Transverse colon (tissue), 4 donors: ENCODE measurements at regions not wholly inside any gene's neighbourhood (a gene's known extent, or its start where the extent isn't known, plus 50 kb on each side); places are given as distances from the start of the nearest gene placed in this dataset.

Experiments used
- DNase-seq: peaks from one replicate; pipeline ENCODE4 v3.0.0-alpha.2; 2019
- H3K27ac ChIP-seq, 4 donors: fragments of 200-600 bp; sonication (generic); 2 replicates each; pipeline ENCODE4 v1.5.1; 2016 to 2018; ENCODE audit warnings: inconsistent platforms in 4 of 4
- H3K27me3 ChIP-seq: fragments of 200-600 bp; sonication (generic); 2 replicates; pipeline ENCODE4 v1.5.1; 2017; ENCODE audit warnings: inconsistent platforms
- H3K36me3 ChIP-seq, 4 donors: fragments of 200-600 bp; sonication (generic); 2 replicates each; pipeline ENCODE4 v1.5.1; 2017 to 2019; ENCODE audit warnings: inconsistent platforms in 4 of 4
- H3K4me1 ChIP-seq, 4 donors: fragments of 200-600 bp; sonication (generic); 2 replicates each; pipeline ENCODE4 v1.5.1; 2017 to 2020; ENCODE audit warnings: inconsistent platforms in 4 of 4
- H3K4me3 ChIP-seq, 4 donors: fragments of 200-600 bp; sonication (generic); 1 replicate in 1 of 4; 2 replicates in 3 of 4; pipeline versions ENCODE4 v1.5.1 to v1.6.1; 2017 to 2019; ENCODE audit warnings: inconsistent platforms in 4 of 4
- H3K9me3 ChIP-seq, 2 donors: fragments of 200-600 bp; sonication (generic); 2 replicates each; pipeline ENCODE4 v1.5.1; 2017 to 2019; ENCODE audit warnings: inconsistent platforms in 2 of 2
- EP300 ChIP-seq: sonication (generic); formaldehyde crosslinking; IDR thresholded peaks from one replicate; pipeline ENCODE4 v1.6.1; 2017; ENCODE audit warnings: antibody characterized with exemption, low read depth
- POLR2A ChIP-seq: fragments of 450-650 bp; IDR thresholded peaks from one replicate; pipeline ENCODE4 v1.6.1; 2016; ENCODE audit warnings: antibody characterized with exemption, mild to moderate bottlenecking, moderate library complexity
- POLR2AphosphoS5 ChIP-seq, 3 donors: sonication (generic); formaldehyde crosslinking; IDR thresholded peaks; one replicate each; pipeline ENCODE4 v1.6.1; 2016; ENCODE audit warnings: antibody characterized with exemption in 3 of 3
- WGBS, 2 donors: methylation state at CpG; one replicate each; pipeline ENCODE4 v1.1.5; 2018; ENCODE audit warnings: low coverage in 1 of 2; 5-methylcytosine and 5-hydroxymethylcytosine counted together
- in situ Hi-C, 4 donors: fragments of 200-750 bp; cut with MboI; loops; one replicate each; pipeline versions ENCODE4 v1.15.0 to v1.15.1; 2017; ENCODE audit warnings: low sequenced_read_pairs in 3 of 4, low pct_ligation_motif_present in 1 of 4, low pct_unique_long_range_greater_than_20kb in 1 of 4
- intact Hi-C: fragments of 100-400 bp; cut with DNase I; formaldehyde crosslinking; loops from one replicate; pipeline ENCODE4 v1.15.1; 2023; ENCODE audit warnings: low total_unique reads
- TF ChIP-seq, protein P1 (sequence below), 5 experiments: fragments of 200-600 bp in 3 of 5; fragments of 450-650 bp in 2 of 5; sonication (generic) in 3 of 5; IDR thresholded peaks; 1 replicate in 2 of 5; 2 replicates in 3 of 5; pipeline ENCODE4 v1.5.1; 2016 to 2017; ENCODE audit warnings: antibody characterized with exemption in 5 of 5, inconsistent platforms in 3 of 5, mild to moderate bottlenecking in 2 of 5, moderate library complexity in 1 of 5

DNA sequence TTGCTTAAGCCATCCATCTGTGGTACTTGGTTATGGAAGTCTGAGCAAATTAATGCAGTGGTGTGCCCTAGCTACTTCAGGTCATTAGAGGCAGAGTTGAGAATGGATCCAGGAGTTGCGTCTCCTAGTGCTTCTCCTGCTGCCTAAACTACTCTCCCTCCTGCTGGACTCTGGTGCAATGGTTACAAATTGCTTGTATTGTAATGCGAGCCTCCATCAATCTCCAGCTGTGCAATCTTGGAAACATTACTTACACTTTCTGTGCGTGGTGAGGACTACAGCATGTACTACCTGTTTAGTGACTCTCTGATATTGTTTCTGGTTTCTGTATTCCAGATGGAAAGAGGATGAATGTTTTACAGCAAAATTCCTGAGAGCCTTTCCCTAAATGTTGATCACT, 119.0 kb upstream of the CYRIA start:
- no peak for DNase-seq
- 33 to 82% methylated on average over 1 to 3 of the region's 3 CpGs for WGBS, 2 donors
- in situ Hi-C loops: no loop called here
- Histone ChIP-seq H3K4me1 (no peaks in the 10 kb centered on the region), H3K36me3 (no peaks in the 10 kb centered on the region), H3K27ac (no peak overlapping the region), H3K27me3 (no peaks in the 10 kb centered on the region), H3K4me3 (no peak overlapping the region), H3K9me3 (no peaks in the 10 kb centered on the region)
- intact Hi-C loops: no loop called here
- TF ChIP-seq EP300 (no peak), POLR2A (no peak), POLR2AphosphoS5 (IDR thresholded peaks at IDR 0.05) (no peak)
- TF ChIP-seq, protein P1, sequence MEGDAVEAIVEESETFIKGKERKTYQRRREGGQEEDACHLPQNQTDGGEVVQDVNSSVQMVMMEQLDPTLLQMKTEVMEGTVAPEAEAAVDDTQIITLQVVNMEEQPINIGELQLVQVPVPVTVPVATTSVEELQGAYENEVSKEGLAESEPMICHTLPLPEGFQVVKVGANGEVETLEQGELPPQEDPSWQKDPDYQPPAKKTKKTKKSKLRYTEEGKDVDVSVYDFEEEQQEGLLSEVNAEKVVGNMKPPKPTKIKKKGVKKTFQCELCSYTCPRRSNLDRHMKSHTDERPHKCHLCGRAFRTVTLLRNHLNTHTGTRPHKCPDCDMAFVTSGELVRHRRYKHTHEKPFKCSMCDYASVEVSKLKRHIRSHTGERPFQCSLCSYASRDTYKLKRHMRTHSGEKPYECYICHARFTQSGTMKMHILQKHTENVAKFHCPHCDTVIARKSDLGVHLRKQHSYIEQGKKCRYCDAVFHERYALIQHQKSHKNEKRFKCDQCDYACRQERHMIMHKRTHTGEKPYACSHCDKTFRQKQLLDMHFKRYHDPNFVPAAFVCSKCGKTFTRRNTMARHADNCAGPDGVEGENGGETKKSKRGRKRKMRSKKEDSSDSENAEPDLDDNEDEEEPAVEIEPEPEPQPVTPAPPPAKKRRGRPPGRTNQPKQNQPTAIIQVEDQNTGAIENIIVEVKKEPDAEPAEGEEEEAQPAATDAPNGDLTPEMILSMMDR (IDR thresholded peaks at IDR 0.05): no peak

DNA sequence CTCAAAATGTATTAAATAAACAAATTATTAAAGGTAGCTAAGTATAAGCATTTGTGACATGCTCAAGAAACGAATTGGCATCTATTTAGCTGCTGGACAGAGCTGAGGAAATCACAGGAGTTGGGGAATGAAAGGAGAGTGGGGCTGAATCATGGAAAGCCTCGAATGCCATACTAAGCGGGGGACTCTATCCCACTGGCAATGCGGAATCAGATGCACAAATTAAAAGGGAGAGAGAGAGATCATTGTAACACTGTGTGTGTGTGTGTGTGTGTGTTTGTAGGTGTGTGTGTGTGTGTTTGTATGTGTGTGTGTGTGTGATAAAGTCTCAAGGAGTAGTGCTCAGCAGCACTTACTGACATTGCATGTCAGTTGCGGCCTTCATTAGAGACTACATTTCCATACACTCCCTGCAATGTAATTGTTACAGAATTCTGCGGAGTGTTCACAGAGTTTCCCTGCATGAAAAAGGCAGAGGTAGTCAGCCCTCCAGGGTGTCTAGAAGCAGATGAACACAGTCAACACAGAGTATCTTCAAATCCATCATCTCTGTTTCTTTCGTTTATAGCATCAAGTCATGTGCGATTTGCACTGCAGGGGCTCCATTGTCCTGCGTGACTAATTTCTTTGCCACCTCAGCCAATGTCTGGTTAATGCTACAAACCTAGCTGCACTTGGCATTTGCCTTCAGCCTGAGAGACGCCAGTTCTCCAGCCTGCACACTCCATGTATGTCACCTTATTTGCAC, 111.7 kb upstream of the CYRIA start:
- TF ChIP-seq POLR2AphosphoS5 (IDR thresholded peaks at IDR 0.05): no peak
- TF ChIP-seq, protein P1 (IDR thresholded peaks at IDR 0.05): no peak
- TF ChIP-seq POLR2A: no peak
- no peak for TF ChIP-seq EP300
- intact Hi-C loops: no loop called here
- no peak overlapping the region for H3K4me3 ChIP-seq
- no peaks in the 10 kb centered on the region for H3K27me3 ChIP-seq
- no peak overlapping the region for H3K27ac ChIP-seq
- 78 to 83% methylated on average over 6 to 10 of the region's 10 CpGs for WGBS, 2 donors
- no peaks in the 10 kb centered on the region for H3K4me1 ChIP-seq
- in situ Hi-C loops: loop anchor here in 1 of 4 donors (10.0 kb wide), 1 partner anchor 528 kb away; no protein-coding TSS in a partner anchor
- H3K36me3 ChIP-seq: no peaks in the 10 kb centered on the region
- H3K9me3 ChIP-seq: no peaks in the 10 kb centered on the region
- DNase-seq: no peak

DNA sequence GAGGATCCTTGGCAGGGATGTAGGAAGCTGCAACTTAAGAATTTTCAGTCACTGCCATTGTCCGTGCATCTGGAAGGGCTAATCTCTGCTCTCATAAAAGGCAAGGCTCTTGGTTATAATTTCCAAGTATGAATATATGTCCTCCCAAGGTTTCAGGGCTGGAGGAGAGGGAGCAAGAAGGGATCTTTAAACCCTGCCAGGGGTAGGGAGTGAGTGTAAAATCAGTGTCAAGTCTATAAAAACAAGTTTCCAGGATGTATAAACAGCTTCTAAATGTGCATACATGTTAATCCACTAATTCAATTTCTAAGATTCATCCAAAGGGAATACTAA, 110.2 kb upstream of the CYRIA start:
- no peaks in the 10 kb centered on the region for H3K27me3 ChIP-seq
- in situ Hi-C loops: loop anchor here in 1 of 4 donors (10.0 kb wide), 1 partner anchor 529 kb away; no protein-coding TSS in a partner anchor
- intact Hi-C loops: no loop called here
- H3K9me3 ChIP-seq: no peaks in the 10 kb centered on the region
- TF ChIP-seq POLR2A (no peak), POLR2AphosphoS5 (IDR thresholded peaks at IDR 0.05) (no peak), EP300 (no peak)
- TF ChIP-seq, protein P1 (IDR thresholded peaks at IDR 0.05): no peak
- H3K4me3 ChIP-seq: no peak overlapping the region
- H3K36me3 ChIP-seq: no peaks in the 10 kb centered on the region
- no peak overlapping the region for H3K27ac ChIP-seq
- DNase-seq: no peak
- WGBS, 2 donors: 38 to 44% methylated on average over 1 of the region's 1 CpG
- H3K4me1 ChIP-seq: no peaks in the 10 kb centered on the region

DNA sequence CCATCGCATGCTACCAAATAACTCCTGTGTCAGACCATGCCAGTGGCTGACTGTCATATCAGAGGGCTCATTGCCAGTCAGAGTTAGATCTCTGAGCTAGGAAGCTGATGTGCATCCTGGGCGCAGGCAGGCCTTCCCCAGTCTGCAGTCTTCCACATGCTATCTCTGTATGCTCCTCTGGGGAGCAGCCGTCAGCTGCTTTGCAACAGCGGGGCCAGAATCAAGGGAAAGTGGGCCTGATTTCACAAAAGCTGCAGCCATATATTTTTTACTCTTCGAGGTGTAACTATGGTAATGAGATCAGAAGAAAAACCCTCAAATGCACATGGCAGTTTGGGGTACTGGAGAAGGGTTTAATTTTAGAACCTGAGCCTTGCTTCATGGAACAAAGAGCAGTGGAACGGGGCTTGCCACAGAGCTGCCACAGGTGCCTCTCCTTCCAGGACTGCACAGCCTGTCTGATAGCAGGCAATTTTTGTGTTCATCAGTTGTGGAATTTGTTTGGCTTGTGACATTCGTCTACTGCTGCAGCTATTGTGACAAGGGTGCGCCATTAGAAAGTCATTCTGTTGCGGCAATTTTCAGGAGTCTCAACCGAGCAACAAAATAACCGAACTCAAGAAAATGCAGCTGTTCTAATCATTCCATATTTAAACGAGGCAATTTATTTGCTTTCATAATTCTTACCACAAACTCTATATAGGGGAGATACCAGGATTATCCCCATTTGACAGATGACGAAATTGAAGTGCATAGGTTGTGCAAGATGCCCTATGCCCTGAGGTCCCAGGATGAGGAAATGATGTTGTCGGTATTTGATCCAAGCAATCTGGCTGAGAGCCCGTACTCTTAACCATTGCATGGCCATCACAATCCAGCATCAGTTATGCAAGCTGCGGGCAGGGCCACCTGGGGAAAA, 109.6 kb upstream of the CYRIA start:
- intact Hi-C loops: no loop called here
- DNase-seq: no peak
- 63 to 66% methylated on average over 9 to 16 of the region's 16 CpGs for WGBS, 2 donors
- H3K27ac ChIP-seq: no peak overlapping the region
- no peak for TF ChIP-seq POLR2A
- no peak for TF ChIP-seq EP300
- TF ChIP-seq, protein P1 (IDR thresholded peaks at IDR 0.05): no peak
- TF ChIP-seq POLR2AphosphoS5 (IDR thresholded peaks at IDR 0.05): no peak
- in situ Hi-C loops: loop anchor here in 3 of 4 donors (10.0 to 25.0 kb wide), 4 partner anchors 530 to 1138 kb away; partner anchors contain the start of gene MYCN (in 1 of the 3)
- H3K4me1 ChIP-seq: no peaks in the 10 kb centered on the region
- no peaks in the 10 kb centered on the region for H3K9me3 ChIP-seq
- no peaks in the 10 kb centered on the region for H3K27me3 ChIP-seq
- no peaks in the 10 kb centered on the region for H3K36me3 ChIP-seq
- no peak overlapping the region for H3K4me3 ChIP-seq
